A673 (cell line): ENCODE measurements at regions not wholly inside any gene's neighbourhood (a gene's known extent, or its start where the extent isn't known, plus 50 kb on each side); places are given as distances from the start of the nearest gene placed in this dataset.

Source experiments
- EZH2 ChIP-seq: fragments of 200-600 bp; sonication (generic); IDR thresholded peaks from 2 replicates; pipeline ENCODE4 v1.6.1; 2017; ENCODE audit warnings: borderline replicate concordance, low read depth, mild to moderate bottlenecking, mixed read lengths, antibody characterized with exemption, low read length; ENCODE audit not compliant: poor library complexity, severe bottlenecking
- TF ChIP-seq, protein P1 (sequence below): fragments of 300-800, 200-600 bp; sonication (generic); conservative IDR thresholded peaks from 2 replicates; pipeline ENCODE4 v1.5.1; 2017; ENCODE audit warnings: low read depth, mild to moderate bottlenecking, antibody characterized with exemption, low read length, moderate library complexity, mixed read lengths

DNA sequence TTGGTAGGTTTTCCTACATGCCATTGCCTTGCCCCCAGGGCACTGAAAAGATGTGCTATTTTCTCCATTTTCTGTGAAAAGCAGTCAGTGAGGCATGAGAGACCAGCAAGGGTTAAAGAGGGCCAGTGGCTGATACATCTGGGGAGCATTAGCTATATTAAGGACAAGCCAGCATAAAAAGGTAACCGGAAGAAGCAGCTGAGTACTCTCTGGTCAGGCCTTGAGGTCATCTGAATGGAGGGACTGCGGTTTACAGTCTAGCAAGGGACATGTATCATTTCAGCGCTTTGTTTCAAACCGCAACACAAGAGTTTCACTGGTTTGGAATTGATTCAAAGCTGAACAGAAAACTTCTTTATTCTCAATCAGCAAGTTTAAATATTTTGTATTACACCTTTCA is 120.4 kb downstream of the EPDR1 start:
- TF ChIP-seq, protein P1, sequence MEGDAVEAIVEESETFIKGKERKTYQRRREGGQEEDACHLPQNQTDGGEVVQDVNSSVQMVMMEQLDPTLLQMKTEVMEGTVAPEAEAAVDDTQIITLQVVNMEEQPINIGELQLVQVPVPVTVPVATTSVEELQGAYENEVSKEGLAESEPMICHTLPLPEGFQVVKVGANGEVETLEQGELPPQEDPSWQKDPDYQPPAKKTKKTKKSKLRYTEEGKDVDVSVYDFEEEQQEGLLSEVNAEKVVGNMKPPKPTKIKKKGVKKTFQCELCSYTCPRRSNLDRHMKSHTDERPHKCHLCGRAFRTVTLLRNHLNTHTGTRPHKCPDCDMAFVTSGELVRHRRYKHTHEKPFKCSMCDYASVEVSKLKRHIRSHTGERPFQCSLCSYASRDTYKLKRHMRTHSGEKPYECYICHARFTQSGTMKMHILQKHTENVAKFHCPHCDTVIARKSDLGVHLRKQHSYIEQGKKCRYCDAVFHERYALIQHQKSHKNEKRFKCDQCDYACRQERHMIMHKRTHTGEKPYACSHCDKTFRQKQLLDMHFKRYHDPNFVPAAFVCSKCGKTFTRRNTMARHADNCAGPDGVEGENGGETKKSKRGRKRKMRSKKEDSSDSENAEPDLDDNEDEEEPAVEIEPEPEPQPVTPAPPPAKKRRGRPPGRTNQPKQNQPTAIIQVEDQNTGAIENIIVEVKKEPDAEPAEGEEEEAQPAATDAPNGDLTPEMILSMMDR = no peak
- TF ChIP-seq EZH2 = no peak
